ENCODE measurements at regions not wholly inside any gene's neighbourhood (a gene's known extent, or its start where the extent isn't known, plus 50 kb on each side); places are given as distances from the start of the nearest gene placed in this dataset.
"Not testable (repeated sequence)": the region's sequence is repeated elsewhere in the genome, so short reads cannot be mapped to it uniquely, and the experiment has no call there.

DNA sequence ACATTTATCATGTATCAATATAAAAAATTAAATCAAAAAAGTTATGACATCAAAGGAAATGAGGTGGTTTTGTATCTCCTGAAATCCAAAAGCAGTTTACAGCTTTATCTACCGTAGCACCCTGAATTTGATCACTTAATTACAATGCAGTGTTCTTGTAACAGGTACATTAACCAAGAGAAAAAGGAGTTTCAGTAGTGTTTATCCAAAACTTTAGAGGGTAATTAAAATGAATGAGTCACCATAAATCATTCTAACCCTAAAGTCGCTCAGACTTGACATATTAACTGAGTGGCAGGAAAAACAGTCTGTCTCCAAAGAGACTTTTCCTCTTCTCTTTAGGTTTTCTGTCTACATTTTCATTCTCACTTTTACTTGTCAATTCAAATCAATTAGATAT is 907.6 kb upstream of the EPHA5 start:
- DNase-seq, result no peak

GRCh38 chr4:66575008-66575696 is 904.9 kb upstream of the EPHA5 start:
- no peak for DNase-seq

DNA sequence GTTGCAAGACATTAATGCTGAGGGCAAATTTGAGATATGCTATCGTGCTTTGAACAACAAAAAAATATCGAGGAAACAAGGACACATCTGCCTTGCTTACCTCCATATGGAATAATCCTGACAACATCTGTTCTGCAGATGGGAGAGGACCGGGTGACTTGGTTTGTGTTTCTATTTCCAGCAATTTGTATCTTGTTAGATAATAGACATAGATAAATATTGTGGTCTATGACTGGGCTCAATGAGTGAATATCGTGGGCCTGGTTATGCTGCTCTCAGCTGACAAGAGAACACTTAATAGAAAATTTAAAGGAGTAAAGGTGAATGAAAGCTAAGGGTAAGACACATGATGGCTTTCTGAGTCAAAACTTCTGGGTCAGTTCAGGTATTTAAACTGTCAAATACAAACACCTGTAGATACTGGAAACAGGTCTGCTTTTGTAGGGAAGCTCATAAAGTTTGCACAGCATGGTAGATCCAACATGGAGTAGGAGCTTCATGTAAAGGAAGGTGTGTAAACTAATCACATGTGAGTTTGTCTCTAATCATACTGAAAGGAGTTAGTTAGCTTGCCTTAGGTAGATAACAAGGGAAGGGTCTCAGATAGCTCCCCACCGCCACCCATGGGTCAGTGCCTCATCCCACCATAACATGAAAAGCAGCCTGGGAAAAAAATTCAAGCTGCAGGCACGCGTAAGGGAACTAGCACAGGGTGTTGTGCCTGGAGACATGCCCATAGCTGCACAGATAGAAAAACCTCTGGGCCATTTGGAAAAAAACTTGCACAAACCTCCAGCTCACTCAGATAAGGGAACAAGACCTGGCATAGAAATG is 904.1 kb upstream of the EPHA5 start:
- no peak for DNase-seq

- no peak for DNase-seq
Measured at GRCh38 chr4:66572949-66573348, 902.7 kb upstream of the EPHA5 start.

DNA sequence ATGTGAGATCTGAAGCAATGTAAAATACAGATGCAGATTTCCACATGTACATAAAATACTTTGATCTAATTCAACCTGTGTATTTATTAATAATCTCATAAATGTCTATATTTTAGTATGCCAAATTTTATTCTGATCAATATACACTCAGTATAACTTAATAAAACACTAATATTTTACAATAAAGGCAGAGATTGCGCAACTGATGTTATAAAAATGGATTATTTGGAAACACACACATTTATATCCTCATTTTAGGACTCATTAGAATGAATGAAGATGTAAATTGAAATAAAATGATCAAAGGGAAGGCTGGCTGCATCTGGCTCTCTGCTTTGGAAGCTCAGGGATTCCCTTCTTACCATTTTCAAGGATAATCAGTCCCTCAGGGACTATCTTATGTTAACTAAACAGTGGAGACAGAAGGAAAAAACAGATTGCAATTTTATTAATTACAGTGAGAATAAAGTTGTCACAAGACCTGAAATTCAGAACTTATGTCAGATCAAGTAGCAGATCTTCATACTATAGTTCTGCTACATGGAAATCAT is 900.9 kb upstream of the EPHA5 start:
- no peak for DNase-seq

DNA sequence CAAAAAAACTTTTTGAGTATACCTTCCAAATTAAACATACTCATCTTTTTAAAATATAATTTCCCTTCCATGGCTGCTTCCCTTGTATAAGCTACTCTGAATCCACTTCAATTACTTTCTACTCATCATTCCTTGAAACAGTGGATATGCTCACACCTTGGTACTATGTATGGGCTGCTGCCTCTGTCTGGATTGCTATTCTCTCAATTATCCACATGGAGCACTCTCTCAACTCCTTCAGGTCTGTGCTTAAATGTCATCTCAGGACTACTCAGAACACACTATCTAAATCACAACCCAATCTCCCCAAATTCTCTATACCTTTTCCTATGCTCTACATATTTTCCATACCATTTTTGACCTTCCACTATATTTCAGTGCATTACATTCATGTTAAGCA is 898.9 kb upstream of the EPHA5 start:
- no peak for DNase-seq

DNA sequence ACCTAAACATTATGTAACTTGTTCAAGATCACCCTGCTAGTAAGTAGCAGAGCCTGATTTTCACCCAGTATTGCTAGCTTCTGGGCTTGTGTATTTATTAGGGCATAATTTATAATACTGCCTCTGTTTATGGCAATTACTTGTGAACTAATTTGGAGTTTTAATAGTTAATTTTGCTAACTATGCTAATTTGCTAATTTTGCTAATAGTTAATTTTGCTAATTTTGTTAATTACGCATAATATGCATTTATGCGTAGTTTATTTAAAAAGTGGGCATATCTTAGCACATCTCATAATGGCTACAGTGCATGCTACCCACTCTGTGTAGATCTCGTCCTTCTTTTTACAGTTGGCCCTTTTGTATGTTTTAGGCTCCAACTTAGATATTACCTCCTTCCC is 898.1 kb upstream of the EPHA5 start:
- no peak for DNase-seq

GRCh38 chr4:66568001-66568400 is 897.7 kb upstream of the EPHA5 start:
- DNase-seq, result no peak

- DNase-seq, result no peak
Measured at GRCh38 chr4:66567551-66567950, 897.3 kb upstream of the EPHA5 start.

- no peak for DNase-seq
Measured at GRCh38 chr4:66565801-66566200, 895.5 kb upstream of the EPHA5 start.

DNA sequence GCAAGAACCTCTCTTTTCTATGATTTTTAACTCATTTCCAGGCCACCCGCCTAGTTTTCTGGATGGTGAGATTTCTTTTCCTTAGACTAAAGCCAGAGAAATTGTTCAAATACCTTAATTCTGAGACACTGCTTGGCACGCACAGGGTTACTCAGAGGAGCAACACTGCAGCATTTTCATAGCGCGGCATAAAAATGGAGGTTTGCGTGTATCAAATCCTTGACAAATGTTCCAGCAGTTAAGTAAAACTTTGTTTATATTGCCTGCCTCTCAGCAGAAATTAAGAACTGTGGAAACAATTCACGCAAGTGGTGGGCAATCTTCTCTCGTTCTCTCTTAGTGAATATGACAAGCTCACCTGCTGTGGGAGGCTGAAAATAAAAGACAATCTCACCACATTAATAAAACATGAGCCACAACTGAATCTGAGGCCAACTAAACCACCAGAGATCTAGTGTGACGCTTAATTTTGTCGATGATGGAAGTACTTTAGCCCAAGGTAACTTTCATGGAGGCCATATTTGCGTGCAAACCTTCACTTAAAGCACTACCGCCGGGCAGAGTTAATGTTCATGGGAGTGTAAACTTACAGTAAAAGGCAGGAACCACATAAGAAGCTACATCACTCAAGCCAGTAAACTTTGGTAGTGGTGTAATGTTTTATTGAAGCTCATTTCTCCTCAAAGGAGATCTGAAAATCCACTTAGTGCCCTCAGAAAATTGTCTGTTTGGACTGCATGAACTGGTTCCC is 894.8 kb upstream of the EPHA5 start:
- no peak for DNase-seq

DNA sequence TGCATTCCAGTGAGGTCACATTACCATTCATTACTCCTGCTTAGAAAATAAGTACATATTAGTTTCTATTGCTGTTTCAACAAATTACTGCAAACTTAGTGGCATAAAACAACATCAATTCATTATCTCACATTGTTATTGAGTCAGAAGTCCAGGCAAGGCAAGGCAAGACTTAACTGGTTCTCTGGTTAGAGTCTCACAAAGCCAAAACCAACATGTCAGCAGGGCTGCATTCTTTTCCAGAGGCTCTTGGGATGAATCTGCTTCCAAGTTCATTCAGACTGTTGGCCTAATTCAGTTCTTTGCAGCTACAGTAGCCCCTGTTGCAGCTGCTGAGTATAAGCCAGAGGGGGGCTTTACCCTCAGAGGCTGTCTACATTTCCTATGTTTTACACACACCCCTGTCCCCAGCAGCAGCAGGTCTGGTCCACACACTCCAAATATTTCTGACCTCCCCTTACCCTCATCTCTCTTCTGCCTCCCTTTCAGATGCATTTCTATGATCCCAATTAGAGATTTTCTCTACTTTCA is 892.1 kb upstream of the EPHA5 start:
- DNase-seq, result no peak

DNA sequence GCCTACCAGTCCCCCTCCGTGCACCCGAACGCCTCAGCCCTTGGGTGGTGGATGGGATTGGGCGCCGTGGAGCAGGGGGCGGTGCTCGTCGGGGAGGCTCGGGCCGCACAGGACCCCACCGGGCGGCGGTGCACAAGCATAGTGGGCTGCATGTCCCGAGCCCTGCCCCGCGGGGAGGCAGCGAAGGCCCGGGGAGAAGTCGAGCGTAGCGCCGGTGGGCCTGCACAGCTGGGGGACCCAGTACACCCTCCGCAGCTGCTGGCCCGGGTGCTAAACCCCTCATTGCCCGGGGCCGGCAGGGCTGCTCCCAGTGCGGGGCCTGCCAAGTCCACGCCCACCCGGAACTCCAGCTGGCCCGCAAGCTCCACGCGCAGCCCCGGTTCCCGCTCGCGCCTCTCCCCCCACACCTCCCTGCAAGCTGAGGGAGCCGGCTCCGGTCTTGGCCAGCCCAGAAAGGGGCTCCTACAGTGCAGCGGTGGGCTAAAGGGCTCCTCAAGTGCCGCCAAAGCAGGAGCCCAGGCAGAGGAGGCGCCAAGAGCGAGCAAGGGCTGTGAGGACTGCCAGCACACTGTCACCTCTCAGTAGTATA is 891.3 kb upstream of the EPHA5 start:
- DNase-seq, result not testable (repeated sequence)

DNA sequence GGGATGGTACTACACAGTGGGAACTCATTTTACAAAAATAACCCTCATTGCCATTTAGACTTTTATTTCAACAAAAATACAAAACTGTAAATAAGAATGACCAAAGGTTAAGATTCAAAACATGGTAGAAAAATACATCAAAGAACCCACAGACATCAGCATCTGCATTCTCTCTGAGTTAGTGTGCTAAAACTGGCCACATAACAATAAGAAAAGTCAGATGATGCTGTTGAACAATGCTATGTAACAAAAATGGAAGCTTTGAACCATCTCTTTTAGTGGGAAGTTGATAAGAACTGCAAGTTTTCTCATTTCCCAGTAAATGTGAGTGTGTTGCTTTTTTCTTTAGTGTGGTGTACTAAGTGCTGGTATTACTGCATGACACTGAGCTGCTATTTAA is 888.4 kb upstream of the EPHA5 start:
- no peak for DNase-seq

- no peak for DNase-seq
Measured at GRCh38 chr4:66556651-66557278, 886.5 kb upstream of the EPHA5 start.

GRCh38 chr4:66555301-66555700 is 885.0 kb upstream of the EPHA5 start:
- no peak for DNase-seq

DNA sequence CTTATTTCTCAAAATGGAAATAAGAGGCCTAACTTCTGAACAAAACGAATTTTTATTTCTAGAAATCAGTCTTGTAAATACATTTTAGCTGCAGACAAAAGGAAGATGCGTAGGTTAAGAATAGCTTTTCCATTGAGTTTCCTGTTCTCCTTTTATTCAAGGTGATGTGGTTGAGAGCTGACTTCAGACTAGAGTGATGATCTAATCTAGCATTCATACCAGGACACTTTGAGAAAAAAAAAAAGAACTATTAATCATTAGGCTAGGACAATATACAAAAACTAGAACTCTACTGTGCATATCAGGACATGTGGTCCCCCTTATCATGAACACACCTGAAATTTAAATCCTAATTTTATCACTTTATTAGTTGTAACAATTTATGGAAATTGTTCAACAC is 884.5 kb upstream of the EPHA5 start:
- no peak for DNase-seq

DNA sequence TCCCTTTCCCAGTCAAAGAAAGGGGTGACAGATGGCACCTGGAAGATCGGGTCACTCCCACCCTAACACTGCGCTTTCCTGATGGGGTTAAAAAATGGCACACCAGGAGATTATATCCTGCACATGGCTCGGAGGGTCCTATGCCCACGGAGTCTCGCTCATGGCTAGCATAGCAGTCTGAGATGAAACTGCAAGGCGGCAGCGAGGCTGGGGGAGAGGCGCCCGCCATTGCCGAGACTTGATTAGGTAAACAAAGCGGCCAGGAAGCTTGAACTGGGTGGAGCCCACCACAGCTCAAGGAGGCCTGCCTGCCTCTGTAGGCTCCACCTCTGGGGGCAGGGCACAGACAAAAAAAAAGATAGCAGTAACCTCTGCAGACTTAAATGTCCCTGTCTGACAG is 875.0 kb upstream of the EPHA5 start:
- DNase-seq, result not testable (repeated sequence)

- no peak for DNase-seq
Measured at GRCh38 chr4:66544281-66544680, 874.0 kb upstream of the EPHA5 start.

DNA sequence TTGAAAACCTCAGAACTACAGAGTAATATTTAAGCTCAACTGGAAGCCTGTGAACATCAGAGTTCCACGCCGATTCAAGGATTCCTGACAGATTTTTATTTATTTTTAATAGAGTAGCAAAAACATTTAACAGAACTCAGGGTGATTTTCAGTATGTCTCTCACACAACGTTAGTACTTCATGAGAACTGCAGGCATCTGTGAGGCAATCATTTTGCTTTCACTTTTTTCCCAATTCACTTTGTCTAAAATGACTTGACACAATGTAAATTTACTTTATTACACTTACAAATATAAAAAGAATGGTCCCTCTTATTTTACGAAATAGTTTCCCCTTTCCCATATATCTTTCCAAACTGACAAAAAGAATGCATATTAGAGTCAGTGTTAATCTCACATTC is 869.5 kb upstream of the EPHA5 start:
- DNase-seq, result no peak

- DNase-seq, result no peak
Measured at GRCh38 chr4:66524781-66525180, 854.5 kb upstream of the EPHA5 start.

- no peak for DNase-seq
Measured at GRCh38 chr4:66522244-66522643, 852.0 kb upstream of the EPHA5 start.

Data from activated CD4-positive, alpha-beta T cell treated with anti-CD3 and anti-CD28 coated beads, Interleukin-2, amount 50 U/mL, for 16 hours (primary cell).